NB4 (cell line): ENCODE measurements at regions not wholly inside any gene's neighbourhood (a gene's known extent, or its start where the extent isn't known, plus 50 kb on each side); places are given as distances from the start of the nearest gene placed in this dataset.

ENCODE experiments used
- DNase-seq: peaks from one replicate; pipeline ENCODE4 v3.0.0; 2010; ENCODE audit warnings: low read depth
- H3K4me3 ChIP-seq: one replicate; pipeline ENCODE4 v1.5.1; 2011; ENCODE audit warnings: mild to moderate bottlenecking, low read depth, low read length, moderate library complexity
- MYC ChIP-seq: IDR thresholded peaks from 2 replicates; pipeline ENCODE4 v1.6.1; 2011; ENCODE audit warnings: low read depth, low read length
- POLR2A ChIP-seq: IDR thresholded peaks from 2 replicates; pipeline ENCODE4 v1.6.1; 2011; ENCODE audit warnings: mild to moderate bottlenecking; ENCODE audit not compliant: insufficient read length; ENCODE audit errors: extremely low read depth
- TF ChIP-seq, protein P1 (sequence below): IDR thresholded peaks from 2 replicates; pipeline ENCODE4 v1.6.1; 2011; ENCODE audit warnings: low read depth, low read length
- TF ChIP-seq, protein P2 (sequence below): IDR thresholded peaks from one replicate; pipeline ENCODE4 v1.5.1; 2012; ENCODE audit warnings: low read depth, low read length

DNA sequence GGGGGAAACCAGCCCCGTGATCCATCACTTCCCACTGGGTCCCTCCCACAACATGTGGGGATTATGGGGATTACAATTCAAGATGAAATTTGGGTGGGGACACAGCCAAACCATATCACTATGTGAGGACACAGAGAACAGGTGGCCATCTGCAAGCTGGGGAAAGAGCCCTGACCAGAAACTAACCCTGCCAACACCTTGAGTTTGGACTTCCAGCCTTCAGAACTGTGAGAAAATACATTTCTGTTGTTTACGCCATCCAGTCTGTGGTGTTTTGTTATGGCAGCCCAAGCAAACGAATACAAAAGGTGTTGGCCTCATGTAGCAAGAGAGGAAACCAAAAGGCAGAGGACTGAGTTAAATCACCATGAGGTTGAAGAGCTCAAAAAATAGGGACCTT is 169.9 kb upstream of the TENM3 start:
- DNase-seq, result no peak
- TF ChIP-seq, protein P1, sequence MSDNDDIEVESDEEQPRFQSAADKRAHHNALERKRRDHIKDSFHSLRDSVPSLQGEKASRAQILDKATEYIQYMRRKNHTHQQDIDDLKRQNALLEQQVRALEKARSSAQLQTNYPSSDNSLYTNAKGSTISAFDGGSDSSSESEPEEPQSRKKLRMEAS, result no peak
- no peak for TF ChIP-seq MYC
- H3K4me3 ChIP-seq, result no peak overlapping the region

DNA sequence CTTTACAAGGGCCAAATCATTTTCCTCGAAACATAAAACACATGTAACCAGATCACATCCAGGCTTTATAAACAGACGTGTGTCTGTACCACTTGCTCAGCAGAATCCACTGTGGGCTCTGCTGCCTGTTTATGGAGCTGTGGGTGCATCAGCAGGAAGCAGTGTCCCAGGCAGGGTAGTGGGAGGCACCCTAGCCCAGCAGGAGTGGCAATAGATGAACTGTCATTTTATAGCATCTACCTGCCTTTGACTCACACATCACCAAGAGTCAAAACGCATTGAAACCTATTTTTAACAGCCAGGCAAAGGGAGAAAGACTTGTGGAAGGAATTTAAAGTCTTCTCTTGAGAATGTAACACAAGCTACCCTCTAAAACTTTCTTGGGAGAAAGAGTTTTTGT is 169.1 kb upstream of the TENM3 start:
- TF ChIP-seq, protein P1, result no peak
- TF ChIP-seq, protein P2, sequence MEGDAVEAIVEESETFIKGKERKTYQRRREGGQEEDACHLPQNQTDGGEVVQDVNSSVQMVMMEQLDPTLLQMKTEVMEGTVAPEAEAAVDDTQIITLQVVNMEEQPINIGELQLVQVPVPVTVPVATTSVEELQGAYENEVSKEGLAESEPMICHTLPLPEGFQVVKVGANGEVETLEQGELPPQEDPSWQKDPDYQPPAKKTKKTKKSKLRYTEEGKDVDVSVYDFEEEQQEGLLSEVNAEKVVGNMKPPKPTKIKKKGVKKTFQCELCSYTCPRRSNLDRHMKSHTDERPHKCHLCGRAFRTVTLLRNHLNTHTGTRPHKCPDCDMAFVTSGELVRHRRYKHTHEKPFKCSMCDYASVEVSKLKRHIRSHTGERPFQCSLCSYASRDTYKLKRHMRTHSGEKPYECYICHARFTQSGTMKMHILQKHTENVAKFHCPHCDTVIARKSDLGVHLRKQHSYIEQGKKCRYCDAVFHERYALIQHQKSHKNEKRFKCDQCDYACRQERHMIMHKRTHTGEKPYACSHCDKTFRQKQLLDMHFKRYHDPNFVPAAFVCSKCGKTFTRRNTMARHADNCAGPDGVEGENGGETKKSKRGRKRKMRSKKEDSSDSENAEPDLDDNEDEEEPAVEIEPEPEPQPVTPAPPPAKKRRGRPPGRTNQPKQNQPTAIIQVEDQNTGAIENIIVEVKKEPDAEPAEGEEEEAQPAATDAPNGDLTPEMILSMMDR, result no peak
- TF ChIP-seq POLR2A (no peak), MYC (no peak)
- no peak overlapping the region for H3K4me3 ChIP-seq
- no peak for DNase-seq

DNA sequence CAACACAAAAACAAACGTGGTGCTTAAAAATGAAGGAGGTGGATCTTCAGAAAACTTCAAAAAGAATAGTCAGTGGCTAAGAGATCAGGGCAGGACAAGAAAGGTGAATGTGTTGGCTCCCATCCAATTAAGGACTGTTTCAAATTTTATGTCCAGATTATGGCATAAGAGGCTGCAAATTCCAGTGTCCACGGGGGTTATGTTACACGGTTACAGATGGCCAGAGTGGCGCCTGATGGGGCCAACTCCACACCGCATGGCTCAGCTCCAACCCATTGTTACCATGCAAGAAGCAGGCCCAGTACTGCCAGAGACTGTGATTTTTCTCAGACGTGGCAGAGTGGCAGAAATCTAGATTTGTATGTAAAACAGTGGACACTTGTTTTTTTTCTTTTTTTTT is 168.4 kb upstream of the TENM3 start:
- no peak overlapping the region for H3K4me3 ChIP-seq
- TF ChIP-seq MYC (no peak), POLR2A (no peak)
- TF ChIP-seq, protein P1, result no peak
- TF ChIP-seq, protein P2, result no peak
- no peak for DNase-seq

DNA sequence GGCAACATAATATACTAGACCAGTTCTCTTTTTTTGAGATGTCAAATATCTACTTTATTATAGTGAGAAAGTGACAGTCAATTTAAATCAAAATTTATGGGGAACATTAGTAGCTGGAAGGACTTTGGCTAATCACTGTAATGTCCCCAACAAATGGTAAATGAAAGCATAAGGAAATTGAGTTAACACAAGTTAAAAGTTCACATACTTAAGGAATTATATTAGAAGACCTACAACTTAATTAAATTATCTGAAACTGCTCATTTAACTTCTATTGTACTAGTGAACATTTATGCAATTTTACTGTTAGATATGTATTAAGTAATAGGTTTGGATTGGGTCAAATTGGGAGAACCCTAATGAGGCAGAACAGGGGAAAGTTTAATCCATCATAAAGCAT is 160.3 kb upstream of the TENM3 start:
- H3K4me3 ChIP-seq, result no peak overlapping the region
- TF ChIP-seq POLR2A (no peak), MYC (no peak)
- TF ChIP-seq, protein P1, result no peak
- TF ChIP-seq, protein P2, result no peak
- DNase-seq, result no peak

DNA sequence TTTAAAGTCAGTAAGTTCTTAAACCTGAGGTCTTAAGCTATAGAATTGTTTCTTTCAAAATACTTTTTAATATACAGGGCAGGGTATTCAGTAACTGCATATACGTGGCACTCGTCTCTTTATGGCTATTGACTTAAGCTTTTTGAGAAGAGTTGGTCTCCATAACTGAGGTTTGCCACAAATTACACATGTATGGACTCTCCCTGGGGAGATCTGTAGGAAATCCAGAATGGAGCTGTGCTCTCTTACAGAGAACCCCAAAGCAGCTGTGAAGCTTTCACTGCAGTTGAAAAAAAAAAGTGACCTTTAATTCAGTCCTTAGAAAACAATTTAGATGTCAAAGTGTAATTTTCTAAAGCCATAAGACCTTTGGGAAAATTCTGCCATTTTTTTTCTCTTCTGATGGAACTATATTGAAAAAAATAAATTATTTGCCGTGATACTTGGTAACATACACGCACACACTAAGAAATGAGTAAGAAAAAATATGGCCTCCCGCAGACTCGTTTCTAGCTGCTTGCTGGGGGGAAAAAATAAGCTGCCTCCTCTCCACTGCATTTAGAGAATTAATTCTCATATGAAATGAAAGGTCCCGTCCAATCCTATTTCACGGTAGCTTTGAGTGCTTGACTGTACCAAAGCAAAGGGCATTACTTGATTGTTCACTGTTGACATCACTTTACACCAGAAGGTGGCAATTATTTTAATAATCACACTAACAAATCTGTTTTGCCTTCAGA is 159.4 kb upstream of the TENM3 start:
- TF ChIP-seq MYC (no peak), POLR2A (no peak)
- TF ChIP-seq, protein P2, result no peak
- TF ChIP-seq, protein P1, result no peak
- H3K4me3 ChIP-seq, result no peak overlapping the region
- DNase-seq, result no peak

DNA sequence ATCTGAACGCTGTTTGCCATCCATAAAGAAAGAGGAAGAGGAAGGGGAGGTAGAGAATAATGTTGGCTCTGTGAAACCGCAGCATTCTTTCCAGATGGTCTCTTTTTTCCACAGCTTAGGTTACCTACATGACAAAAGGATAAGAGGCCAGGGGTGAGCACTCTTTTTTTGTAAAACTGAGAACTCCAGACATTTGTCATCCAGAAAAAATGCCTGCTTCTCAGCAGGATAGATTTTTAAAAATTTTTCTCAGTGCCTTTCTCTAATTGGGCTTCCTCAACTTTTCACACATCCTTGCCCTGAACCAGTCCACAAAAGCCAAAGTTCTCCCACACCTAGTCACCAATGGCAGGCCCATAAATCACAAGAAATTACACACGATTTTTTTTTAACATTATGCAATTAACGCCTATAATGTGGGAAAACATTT is 158.1 kb upstream of the TENM3 start:
- no peak overlapping the region for H3K4me3 ChIP-seq
- DNase-seq, result no peak
- TF ChIP-seq, protein P1, result no peak
- TF ChIP-seq, protein P2, result no peak
- TF ChIP-seq POLR2A (no peak), MYC (no peak)
